Left lung (tissue), 4 donors: ENCODE measurements at regions not wholly inside any gene's neighbourhood (a gene's known extent, or its start where the extent isn't known, plus 50 kb on each side); places are given as distances from the start of the nearest gene placed in this dataset.

ENCODE experiments used
- ATAC-seq: fragments of 200-7000 bp; cut with Tn5 transposase; one replicate; pipeline ENCODE4 v1.9.1; 2020; ENCODE audit warnings: moderate library complexity
- DNase-seq, 4 donors: peaks; one replicate each; pipeline ENCODE4 v3.0.0-alpha.2; 2013 to 2020
- H3K27ac ChIP-seq, 2 donors: fragments of 200-600 bp; sonication (generic) in 1 of 2; one replicate each; pipeline versions ENCODE4 v1.5.0 to v1.8.0; 2020 to 2021
- H3K27me3 ChIP-seq, 2 donors: fragments of 200-600 bp; sonication (generic) in 1 of 2; one replicate each; pipeline versions ENCODE4 v1.5.0 to v1.8.0; 2020 to 2021
- H3K36me3 ChIP-seq, 2 donors: fragments of 200-600 bp; sonication (generic) in 1 of 2; one replicate each; pipeline versions ENCODE4 v1.5.0 to v1.8.0; 2020 to 2021
- H3K4me1 ChIP-seq, 2 donors: fragments of 200-600 bp; one replicate each; pipeline ENCODE4 v1.8.0; 2021
- H3K4me3 ChIP-seq, 2 donors: fragments of 200-600 bp; sonication (generic) in 1 of 2; one replicate each; pipeline versions ENCODE4 v1.5.0 to v1.8.0; 2020 to 2021; ENCODE audit warnings: mild to moderate bottlenecking in 1 of 2
- H3K9me3 ChIP-seq, 2 donors: fragments of 200-600 bp; sonication (generic) in 1 of 2; one replicate each; pipeline versions ENCODE4 v1.5.0 to v1.8.0; 2020 to 2021
- intact Hi-C, 2 donors: fragments of 100-400 bp; cut with DNase I; formaldehyde crosslinking; loops; one replicate each; pipeline versions ENCODE4 v1.11.2 to v1.14.2; 2022
- TF ChIP-seq, protein P1 (sequence below), 2 donors: fragments of 200-600 bp; sonication (generic) in 1 of 2; IDR thresholded peaks; one replicate each; pipeline versions ENCODE4 v1.5.0 to v1.8.0; 2021; ENCODE audit warnings: antibody characterized with exemption in 2 of 2
- donor health status: DM: no; HTN: yes; CAD: no.
- donor health status: DM: no; HTN: no; CAD: no.

DNA sequence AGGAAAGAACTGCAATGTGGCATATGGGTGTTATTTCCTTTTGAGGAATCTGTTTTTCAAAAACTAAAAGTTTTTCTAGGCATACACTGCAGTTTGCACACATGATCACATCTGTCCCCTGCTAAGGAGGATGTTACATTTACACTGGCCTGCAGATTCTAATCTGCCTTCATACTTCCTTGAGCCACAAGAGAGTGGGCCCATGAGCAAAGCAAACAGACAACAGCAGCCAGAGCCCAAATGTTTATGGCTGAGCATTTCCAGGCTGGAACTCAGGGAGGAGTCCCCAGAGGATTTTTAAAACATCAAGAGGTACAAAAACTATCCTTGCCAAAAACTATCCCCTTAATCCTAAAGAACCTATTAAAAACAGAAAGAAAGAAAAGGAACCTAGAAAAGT lies 117.2 kb upstream of the MTNR1B start:
- Histone ChIP-seq H3K4me3 (no peak overlapping the region), H3K36me3 (no peaks in the 10 kb centered on the region), H3K27ac (no peak overlapping the region), H3K4me1 (no peaks in the 10 kb centered on the region), H3K9me3 (no peaks in the 10 kb centered on the region), H3K27me3 (no peaks in the 10 kb centered on the region)
- DNase-seq (no peak), ATAC-seq (no peak)
- intact Hi-C loops = no loop called here
- TF ChIP-seq, protein P1, sequence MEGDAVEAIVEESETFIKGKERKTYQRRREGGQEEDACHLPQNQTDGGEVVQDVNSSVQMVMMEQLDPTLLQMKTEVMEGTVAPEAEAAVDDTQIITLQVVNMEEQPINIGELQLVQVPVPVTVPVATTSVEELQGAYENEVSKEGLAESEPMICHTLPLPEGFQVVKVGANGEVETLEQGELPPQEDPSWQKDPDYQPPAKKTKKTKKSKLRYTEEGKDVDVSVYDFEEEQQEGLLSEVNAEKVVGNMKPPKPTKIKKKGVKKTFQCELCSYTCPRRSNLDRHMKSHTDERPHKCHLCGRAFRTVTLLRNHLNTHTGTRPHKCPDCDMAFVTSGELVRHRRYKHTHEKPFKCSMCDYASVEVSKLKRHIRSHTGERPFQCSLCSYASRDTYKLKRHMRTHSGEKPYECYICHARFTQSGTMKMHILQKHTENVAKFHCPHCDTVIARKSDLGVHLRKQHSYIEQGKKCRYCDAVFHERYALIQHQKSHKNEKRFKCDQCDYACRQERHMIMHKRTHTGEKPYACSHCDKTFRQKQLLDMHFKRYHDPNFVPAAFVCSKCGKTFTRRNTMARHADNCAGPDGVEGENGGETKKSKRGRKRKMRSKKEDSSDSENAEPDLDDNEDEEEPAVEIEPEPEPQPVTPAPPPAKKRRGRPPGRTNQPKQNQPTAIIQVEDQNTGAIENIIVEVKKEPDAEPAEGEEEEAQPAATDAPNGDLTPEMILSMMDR (IDR thresholded peaks at IDR 0.05) = no peak

DNA sequence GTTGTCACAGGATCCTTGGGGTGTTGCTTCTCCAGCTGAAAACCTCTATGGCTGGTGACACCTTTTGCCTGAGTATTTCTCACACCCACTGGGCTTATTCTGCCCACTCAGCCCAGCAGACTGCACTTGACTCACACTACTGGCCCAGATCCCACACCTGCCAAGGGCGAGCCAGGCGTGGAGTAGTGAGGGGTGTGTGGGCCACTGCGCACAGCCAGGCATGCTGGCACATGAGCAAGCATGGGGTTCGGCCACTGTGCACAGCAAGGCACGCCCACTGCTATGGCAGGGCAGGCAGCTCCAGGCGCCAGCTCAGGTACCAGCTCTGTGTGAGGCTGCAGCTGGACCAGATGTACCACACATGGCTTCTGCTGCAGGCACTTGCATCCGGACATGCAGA lies 116.5 kb upstream of the MTNR1B start:
- intact Hi-C loops = no loop called here
- no peaks in the 10 kb centered on the region for H3K4me1 ChIP-seq
- no peaks in the 10 kb centered on the region for H3K36me3 ChIP-seq
- ATAC-seq (peak; percentile 78), DNase-seq (peak in 1 of 4 donors; percentile 66)
- H3K27me3 ChIP-seq = no peaks in the 10 kb centered on the region
- H3K27ac ChIP-seq = no peak overlapping the region
- no peaks in the 10 kb centered on the region for H3K9me3 ChIP-seq
- no peak overlapping the region for H3K4me3 ChIP-seq
- TF ChIP-seq, protein P1 (IDR thresholded peaks at IDR 0.05) = no peak

DNA sequence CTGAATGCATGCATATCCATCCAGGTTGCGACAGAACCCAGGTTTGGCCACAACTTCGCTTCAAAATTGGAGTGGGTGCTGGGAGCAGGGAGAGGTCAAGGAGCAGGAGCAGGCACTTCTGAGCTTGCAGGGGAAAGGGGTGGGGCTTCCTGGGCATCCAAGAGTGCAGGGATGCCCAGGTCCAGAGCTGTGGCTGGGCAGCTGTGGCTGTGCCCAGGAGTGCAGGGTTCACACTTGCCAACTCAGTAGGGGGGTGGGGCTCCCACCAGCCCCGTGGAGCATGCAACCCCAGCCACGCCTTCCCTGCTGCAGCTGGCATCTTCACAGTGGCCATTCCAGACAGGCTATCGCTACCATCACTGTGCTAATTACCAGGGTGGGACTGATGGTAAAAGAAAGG lies 115.3 kb upstream of the MTNR1B start:
- intact Hi-C loops = no loop called here
- no peak for ATAC-seq

DNA sequence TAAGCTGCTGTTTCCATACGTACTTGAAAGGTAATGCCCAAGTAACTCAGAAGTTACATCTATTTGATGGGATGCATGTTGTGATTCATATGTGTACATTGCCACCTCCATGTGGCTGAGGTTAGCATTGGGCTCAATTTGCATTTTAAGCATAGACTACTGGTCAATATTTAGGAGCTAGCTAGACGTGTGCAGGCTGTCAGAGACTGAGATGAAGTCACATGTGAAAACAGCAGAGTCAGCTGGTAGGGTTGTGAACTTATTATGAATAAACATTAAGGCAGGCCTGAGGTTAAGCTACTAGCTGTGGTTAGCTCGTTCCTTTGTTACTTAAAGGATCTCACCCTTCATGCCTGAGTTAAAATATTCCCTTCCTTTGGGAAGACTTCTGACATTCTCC lies 114.5 kb upstream of the MTNR1B start:
- Histone ChIP-seq H3K4me3 (no peak overlapping the region), H3K9me3 (no peaks in the 10 kb centered on the region), H3K27me3 (no peaks in the 10 kb centered on the region), H3K4me1 (no peaks in the 10 kb centered on the region), H3K27ac (no peak overlapping the region), H3K36me3 (no peaks in the 10 kb centered on the region)
- DNase-seq (no peak), ATAC-seq (no peak)
- TF ChIP-seq, protein P1 (IDR thresholded peaks at IDR 0.05) = no peak
- intact Hi-C loops = no loop called here

More for the DNA sequence above, 115.3 kb upstream of the MTNR1B start:
- no peak for DNase-seq
- H3K27me3 ChIP-seq = no peaks in the 10 kb centered on the region
- no peaks in the 10 kb centered on the region for H3K9me3 ChIP-seq
- TF ChIP-seq, protein P1 (IDR thresholded peaks at IDR 0.05) = no peak
- H3K36me3 ChIP-seq = no peaks in the 10 kb centered on the region
- H3K4me3 ChIP-seq = no peak overlapping the region
- no peaks in the 10 kb centered on the region for H3K4me1 ChIP-seq
- no peak overlapping the region for H3K27ac ChIP-seq

DNA sequence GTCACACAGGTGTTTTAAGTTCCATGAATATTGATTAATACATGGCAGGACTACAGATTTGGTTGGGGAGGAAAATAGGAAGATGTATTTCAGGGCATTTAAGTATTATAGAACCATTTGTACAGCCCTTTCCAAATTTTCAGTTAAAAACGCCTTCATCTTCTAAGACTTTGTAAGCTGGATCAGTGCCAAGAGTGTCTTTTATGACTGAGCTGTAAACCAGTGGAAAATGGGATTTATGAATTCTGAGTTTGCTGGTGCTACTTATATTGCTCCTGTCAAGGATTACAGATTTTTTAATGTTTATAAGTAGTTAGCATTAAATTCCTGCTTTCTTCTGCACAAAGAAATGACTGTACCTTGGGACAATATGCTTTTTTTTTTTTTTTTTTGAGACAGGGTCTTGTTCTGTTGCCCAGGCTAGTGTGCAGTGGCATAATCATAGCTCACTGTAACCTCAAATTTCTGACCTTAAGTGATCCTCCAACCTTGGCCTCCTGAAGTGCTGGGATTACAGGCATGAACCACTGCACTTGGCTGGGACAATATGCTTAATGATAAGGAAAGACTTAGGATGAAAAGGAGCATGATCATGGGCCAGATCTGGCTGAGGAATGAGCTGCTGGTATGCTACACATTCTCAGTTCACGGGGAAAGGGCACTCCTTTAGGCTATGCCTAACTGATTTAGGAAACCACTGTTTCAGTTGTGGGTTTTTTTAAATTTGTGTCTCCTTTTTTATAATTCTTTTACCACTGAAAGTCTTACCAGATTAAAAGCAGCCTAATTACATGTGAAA lies 113.6 kb upstream of the MTNR1B start:
- intact Hi-C loops = no loop called here
- no peak for ATAC-seq

More for the DNA sequence above, 113.6 kb upstream of the MTNR1B start:
- H3K9me3 ChIP-seq = no peaks in the 10 kb centered on the region
- TF ChIP-seq, protein P1 (IDR thresholded peaks at IDR 0.05) = no peak
- H3K4me3 ChIP-seq = no peak overlapping the region
- no peaks in the 10 kb centered on the region for H3K4me1 ChIP-seq
- H3K36me3 ChIP-seq = no peaks in the 10 kb centered on the region
- no peak overlapping the region for H3K27ac ChIP-seq
- H3K27me3 ChIP-seq = no peaks in the 10 kb centered on the region
- DNase-seq = peak in 1 of 4 donors; percentile 21
